Heart right ventricle (tissue), 16 donors: ENCODE measurements at regions not wholly inside any gene's neighbourhood (a gene's known extent, or its start where the extent isn't known, plus 50 kb on each side); places are given as distances from the start of the nearest gene placed in this dataset.

Experiments
- ATAC-seq, 8 donors: fragments of 200-7000 bp; cut with Tn5 transposase; one replicate each; pipeline ENCODE4 v1.9.1; 2020; ENCODE audit warnings: mild to moderate bottlenecking in 8 of 8, moderate library complexity in 8 of 8, moderate number of reproducible peaks in 1 of 8
- DNase-seq, 2 donors: peaks; one replicate each; pipeline ENCODE4 v3.0.0-alpha.2; 2020
- H3K27ac ChIP-seq, 10 donors: fragments of 200-600 bp; sonication (generic) in 2 of 10; one replicate each; pipeline versions ENCODE4 v1.5.0 to v1.8.0; 2020 to 2022; ENCODE audit warnings: mild to moderate bottlenecking in 3 of 10
- H3K27me3 ChIP-seq, 7 donors: fragments of 200-600 bp; one replicate each; pipeline ENCODE4 v1.8.0; 2021 to 2022; ENCODE audit warnings: mild to moderate bottlenecking in 2 of 7
- H3K36me3 ChIP-seq, 9 donors: fragments of 200-600 bp; sonication (generic) in 1 of 9; one replicate each; pipeline versions ENCODE4 v1.5.0 to v1.8.0; 2020 to 2022; ENCODE audit warnings: mild to moderate bottlenecking in 2 of 9
- H3K4me1 ChIP-seq, 9 donors: fragments of 200-600 bp; sonication (generic) in 1 of 9; one replicate each; pipeline versions ENCODE4 v1.5.0 to v1.8.0; 2020 to 2022; ENCODE audit warnings: mild to moderate bottlenecking in 4 of 9
- H3K4me3 ChIP-seq, 10 donors: fragments of 200-600 bp; sonication (generic) in 2 of 10; one replicate each; pipeline versions ENCODE4 v1.5.0 to v1.8.0; 2020 to 2022; ENCODE audit warnings: mild to moderate bottlenecking in 7 of 10, moderate library complexity in 2 of 10
- H3K9me3 ChIP-seq, 11 donors: fragments of 200-600 bp in 10 of 11; sonication (generic) in 2 of 11; one replicate each; pipeline versions ENCODE4 v1.5.0 to v1.8.0; 2013 to 2022; ENCODE audit warnings: mild to moderate bottlenecking in 2 of 11, control low read depth in 1 of 11, moderate library complexity in 1 of 11
- WGBS, 2 donors: extraction: QIAGEN DNeasy Blood & Tissue Kit; methylation state at CpG; one replicate each; pipeline ENCODE4 v1.1.7; 2013; ENCODE audit warnings: inconsistent platforms in 1 of 2; 5-methylcytosine and 5-hydroxymethylcytosine counted together
- intact Hi-C, 10 donors: fragments of 100-400 bp; cut with DNase I; formaldehyde crosslinking; loops; one replicate each; pipeline versions ENCODE4 v1.11.1 to v1.14.2; 2022
- TF ChIP-seq, protein P1 (sequence below), 9 donors: fragments of 200-600 bp; sonication (generic) in 2 of 9; IDR thresholded peaks; one replicate each; pipeline versions ENCODE4 v1.5.0 to v1.8.0; 2021 to 2022; ENCODE audit warnings: antibody characterized with exemption in 9 of 9, mild to moderate bottlenecking in 5 of 9, moderate library complexity in 1 of 9
- donor health status: Arrhythmogenic right ventricular cardiomyopathy.
- donor health status: ischemic (EF 13 %, LVEDD 7.1; RV severe dilation, severe dysfunction).
- donor health status: healthy with polysubstance abuse.
- donor health status: DM: no; HTN: yes; CAD: no.
- donor health status: DM: no; HTN: no; CAD: no.
- donor health status: ischemic (EF 25% LVEDD 6.9; RV normal size, moderate dysfunction).
- donor health status: ischemic (EF 25% LVEDD 5.7; RV mildly dilated, moderate dysfunction).
- donor health status: healthy.
- donor health status: DM: yes; HTN: yes; CAD: no.
- donor health status: Ischemic cardiomyopathy.
- donor health status: ischemic (EF 35%, LVEDD 5.7; RV mildly dilated, moderate dysfunction).
- donor health status: nonischemic (EF 11% LVEDD 7.7; RV severe dilation, severe dysfunction).
- donor health status: DM: yes; HTN: yes; CAD: no.
- donor health status: PGD.
- donor health status: ischemic (EF 29% LVEDD 5.4; RV normal size, mild dysfunction).
- donor health status: nonischemic (EF 23%, LVEDD 6.1; RV moderate dilation, normal function).

DNA sequence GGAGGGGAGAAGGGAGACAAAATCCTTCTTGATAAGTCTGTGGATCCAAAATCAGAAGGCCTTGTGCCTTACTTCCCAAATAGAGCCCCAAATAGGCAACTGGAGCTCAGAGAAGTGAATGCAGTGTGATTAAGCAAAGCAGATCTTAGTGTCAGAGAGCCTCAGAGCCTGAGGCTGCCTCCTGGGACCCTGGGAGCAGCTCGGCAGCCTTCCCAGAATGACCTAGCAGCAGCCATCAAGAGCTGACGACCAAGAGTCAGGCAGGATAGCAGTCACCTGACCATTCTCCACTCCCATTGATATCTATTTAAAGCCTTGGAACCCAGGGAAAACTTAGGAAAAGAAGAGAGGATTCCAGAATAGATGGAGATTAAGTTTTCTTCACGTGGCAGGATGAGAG lies 78.0 kb upstream of the SMYD2 start:
- H3K27ac ChIP-seq = no peak overlapping the region
- DNase-seq (no peak), ATAC-seq (no peak)
- no peak overlapping the region for H3K4me3 ChIP-seq
- TF ChIP-seq, protein P1, sequence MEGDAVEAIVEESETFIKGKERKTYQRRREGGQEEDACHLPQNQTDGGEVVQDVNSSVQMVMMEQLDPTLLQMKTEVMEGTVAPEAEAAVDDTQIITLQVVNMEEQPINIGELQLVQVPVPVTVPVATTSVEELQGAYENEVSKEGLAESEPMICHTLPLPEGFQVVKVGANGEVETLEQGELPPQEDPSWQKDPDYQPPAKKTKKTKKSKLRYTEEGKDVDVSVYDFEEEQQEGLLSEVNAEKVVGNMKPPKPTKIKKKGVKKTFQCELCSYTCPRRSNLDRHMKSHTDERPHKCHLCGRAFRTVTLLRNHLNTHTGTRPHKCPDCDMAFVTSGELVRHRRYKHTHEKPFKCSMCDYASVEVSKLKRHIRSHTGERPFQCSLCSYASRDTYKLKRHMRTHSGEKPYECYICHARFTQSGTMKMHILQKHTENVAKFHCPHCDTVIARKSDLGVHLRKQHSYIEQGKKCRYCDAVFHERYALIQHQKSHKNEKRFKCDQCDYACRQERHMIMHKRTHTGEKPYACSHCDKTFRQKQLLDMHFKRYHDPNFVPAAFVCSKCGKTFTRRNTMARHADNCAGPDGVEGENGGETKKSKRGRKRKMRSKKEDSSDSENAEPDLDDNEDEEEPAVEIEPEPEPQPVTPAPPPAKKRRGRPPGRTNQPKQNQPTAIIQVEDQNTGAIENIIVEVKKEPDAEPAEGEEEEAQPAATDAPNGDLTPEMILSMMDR (IDR thresholded peaks at IDR 0.05) = no peak
- WGBS, 2 donors = 55 to 64% methylated on average over 3 of the region's 3 CpGs
- intact Hi-C loops = no loop called here
- H3K4me1 ChIP-seq = peaks cover 0 to 4% (median 0%) of the 10 kb centered on the region in 9 donors
- H3K36me3 ChIP-seq = no peaks in the 10 kb centered on the region
- H3K9me3 ChIP-seq = no peaks in the 10 kb centered on the region
- H3K27me3 ChIP-seq = peaks cover 0 to 18% (median 3%) of the 10 kb centered on the region in 7 donors

DNA sequence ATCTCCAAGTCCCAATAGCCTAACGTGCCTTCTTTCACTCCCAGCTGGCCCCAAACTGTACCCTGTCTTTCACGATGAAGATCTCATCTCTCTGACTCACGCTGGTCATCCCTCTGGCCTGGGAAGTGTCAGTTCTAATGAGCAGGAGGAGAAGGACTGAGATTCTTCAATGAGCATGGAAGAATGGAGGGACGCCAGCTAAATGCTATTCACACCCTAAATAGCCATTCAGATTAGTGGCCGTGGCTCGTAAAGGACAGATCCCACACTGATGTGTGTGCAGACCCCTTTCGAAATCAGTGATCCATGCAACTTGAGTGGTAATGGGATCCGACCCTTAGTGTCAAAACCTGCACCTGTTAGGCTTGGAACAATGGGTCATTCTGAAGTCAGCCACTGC lies 75.9 kb upstream of the SMYD2 start:
- DNase-seq (no peak), ATAC-seq (no peak)
- no peaks in the 10 kb centered on the region for H3K36me3 ChIP-seq
- no peaks in the 10 kb centered on the region for H3K9me3 ChIP-seq
- H3K4me3 ChIP-seq = no peak overlapping the region
- H3K27me3 ChIP-seq = peaks cover 0 to 9% (median 0%) of the 10 kb centered on the region in 7 donors
- 79 to 81% methylated on average over 8 of the region's 8 CpGs for WGBS, 2 donors
- no peaks in the 10 kb centered on the region for H3K4me1 ChIP-seq
- TF ChIP-seq, protein P1 (IDR thresholded peaks at IDR 0.05) = no peak
- intact Hi-C loops = no loop called here
- H3K27ac ChIP-seq = no peak overlapping the region

DNA sequence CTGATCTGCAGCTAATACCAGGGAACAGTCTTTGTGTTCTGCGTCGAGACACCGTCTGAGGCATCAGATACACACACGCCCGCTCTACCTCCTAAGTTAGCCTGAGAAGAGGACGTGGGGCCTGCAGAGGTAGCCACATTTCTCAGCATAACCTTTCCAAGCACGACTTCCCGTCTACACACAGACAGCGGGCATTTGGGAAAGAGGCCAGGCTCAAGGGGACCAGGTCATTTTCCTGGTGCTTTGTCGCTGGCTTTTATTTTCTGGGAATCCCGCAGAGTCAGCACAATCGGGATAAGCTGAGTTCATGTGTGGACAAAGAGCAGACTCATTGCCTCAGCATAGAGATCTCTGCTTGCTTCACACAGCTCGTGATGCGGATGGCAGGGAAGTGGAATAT lies 72.5 kb upstream of the SMYD2 start:
- Histone ChIP-seq H3K27ac (no peak overlapping the region), H3K9me3 (no peaks in the 10 kb centered on the region), H3K36me3 (no peaks in the 10 kb centered on the region), H3K27me3 (peaks cover 0 to 4% (median 0%) of the 10 kb centered on the region in 7 donors), H3K4me1 (no peaks in the 10 kb centered on the region), H3K4me3 (no peak overlapping the region)
- ATAC-seq (no peak), DNase-seq (no peak)
- intact Hi-C loops = no loop called here
- TF ChIP-seq, protein P1 (IDR thresholded peaks at IDR 0.05) = no peak
- 79 to 83% methylated on average over 14 of the region's 14 CpGs for WGBS, 2 donors

DNA sequence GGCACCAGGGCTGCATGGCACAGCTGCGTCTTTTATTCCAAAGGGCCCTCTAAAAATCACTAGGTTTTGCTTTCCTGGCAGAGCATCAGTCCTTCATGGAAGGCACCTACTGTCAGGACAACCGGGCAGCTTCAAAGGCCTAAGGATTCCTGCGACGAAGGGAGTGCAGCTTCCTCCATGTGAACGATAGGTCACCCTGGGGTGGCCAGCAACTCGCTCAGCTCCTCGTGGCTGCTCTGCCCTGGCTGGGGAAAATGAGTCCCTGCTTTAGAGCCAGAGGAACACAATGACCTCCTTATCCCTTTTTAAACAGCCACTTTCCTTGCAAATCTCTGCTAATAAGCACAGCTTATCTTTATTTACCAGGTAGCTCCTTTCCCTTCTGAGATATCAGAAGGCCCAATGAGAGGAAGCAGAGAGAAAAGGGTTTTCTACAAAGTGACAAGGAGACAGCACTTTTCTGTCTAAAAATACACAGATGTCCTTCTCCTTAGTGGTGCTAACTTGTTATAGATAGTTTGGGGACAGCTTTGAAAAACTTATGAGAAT lies 71.6 kb upstream of the SMYD2 start:
- Histone ChIP-seq H3K27me3 (no peaks in the 10 kb centered on the region), H3K27ac (no peak overlapping the region), H3K36me3 (no peaks in the 10 kb centered on the region), H3K9me3 (no peaks in the 10 kb centered on the region), H3K4me1 (peaks cover 0 to 6% (median 2%) of the 10 kb centered on the region in 9 donors), H3K4me3 (no peak overlapping the region)
- WGBS, 2 donors = 79 to 84% methylated on average over 7 of the region's 7 CpGs
- no peak for DNase-seq
- intact Hi-C loops = no loop called here
- ATAC-seq = no peak
- TF ChIP-seq, protein P1 (IDR thresholded peaks at IDR 0.05) = no peak
